ENCODE measurements at regions not wholly inside any gene's neighbourhood (a gene's known extent, or its start where the extent isn't known, plus 50 kb on each side); places are given as distances from the start of the nearest gene placed in this dataset.
"Not testable (repeated sequence)": the region's sequence is repeated elsewhere in the genome, so short reads cannot be mapped to it uniquely, and the experiment has no call there.

- not testable (repeated sequence) for DNase-seq (ENCODE audit: low spot score)
These were observed 79.5 kb upstream of the ABCD2 start for GRCh38 chr12:39699079-39699478.

- no peak for DNase-seq (ENCODE audit: low spot score)
These were observed 77.5 kb upstream of the ABCD2 start for GRCh38 chr12:39697108-39697507.

GRCh38 chr12:39692258-39692853, 72.8 kb upstream of the ABCD2 start:
- DNase-seq (ENCODE audit: low spot score): peak; percentile 20

DNA sequence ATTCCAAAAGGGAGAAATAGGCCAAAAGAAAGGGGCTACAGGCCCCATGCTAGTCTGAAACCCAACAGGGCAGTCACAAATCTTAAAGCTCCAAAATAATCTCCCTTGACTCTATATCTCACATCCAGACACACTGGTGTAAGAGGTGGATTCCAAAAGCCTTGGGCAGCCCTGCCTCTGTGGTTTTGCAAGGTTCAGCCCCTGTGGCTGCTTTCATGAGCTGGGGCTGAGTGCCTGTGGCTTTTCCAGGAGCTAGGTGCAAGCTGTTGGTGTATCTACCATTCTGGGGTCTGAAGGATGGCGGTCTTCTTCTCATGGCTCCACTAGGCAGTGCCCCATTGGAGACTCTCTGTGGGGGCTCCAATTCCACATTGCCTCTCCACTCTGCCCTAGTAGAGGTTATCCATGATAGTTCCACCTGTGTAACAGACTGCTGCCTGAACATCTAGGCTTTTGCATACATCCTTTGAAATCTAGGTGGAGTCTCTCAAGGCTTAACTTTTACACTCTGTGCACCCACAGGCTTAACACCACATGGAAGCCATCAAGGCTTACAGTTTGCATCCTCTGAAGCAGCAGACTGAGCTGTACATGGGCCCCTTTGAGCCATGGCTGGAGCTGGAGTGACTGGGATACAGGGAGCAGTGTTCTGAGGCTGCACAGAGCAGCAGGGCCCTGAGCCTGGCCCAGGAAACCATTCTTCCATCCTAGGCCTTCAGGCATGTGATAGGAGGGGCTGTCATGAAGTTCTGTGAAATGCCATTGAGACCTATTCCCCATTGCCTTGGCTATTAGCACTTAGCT, 66.5 kb upstream of the ABCD2 start:
- DNase-seq (ENCODE audit: low spot score): no peak

GRCh38 chr12:39682689-39683477, 63.3 kb upstream of the ABCD2 start:
- no peak for DNase-seq (ENCODE audit: low spot score)

DNA sequence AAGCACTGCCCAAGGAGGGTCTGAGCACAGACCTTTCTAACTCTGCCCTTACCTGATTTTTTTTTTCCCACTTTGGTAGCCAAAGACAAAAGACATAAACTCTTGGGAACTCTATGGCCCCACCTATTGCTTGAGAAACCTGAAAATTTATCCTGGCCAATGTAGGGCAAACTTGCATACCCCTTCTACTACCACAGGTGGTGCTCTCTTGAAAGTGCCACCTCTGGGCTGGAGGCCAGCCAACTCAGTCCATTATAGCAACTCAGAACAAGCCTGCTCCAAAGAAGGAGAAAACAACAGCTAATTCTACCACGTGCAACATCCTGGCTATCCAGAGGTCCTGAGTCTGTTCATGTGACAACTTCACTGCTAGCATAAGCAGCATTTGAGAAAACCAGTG, 55.7 kb upstream of the ABCD2 start:
- peak; percentile 4 for DNase-seq (ENCODE audit: low spot score)

DNA sequence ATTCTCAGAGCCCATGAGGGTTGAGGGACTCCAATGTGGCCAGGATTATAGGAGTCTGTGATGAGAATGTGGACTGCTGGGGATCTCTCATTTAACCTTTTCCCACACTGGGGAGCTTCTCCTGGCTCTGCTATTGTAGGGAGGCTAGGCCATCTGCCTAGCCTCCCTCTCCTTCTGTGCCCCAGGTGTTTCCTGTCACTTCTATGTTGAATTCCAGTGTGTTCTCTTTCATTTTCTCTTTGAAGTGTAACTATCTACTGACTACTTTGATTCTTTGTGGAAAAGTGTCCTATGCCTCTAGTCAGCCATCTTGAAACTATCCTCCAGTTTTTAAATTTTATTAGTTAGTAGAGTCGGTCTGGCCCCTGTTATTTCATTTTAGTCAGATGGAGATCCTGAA, 53.4 kb upstream of the ABCD2 start:
- no peak for DNase-seq (ENCODE audit: low spot score)

- no peak for DNase-seq (ENCODE audit: low spot score)
These were observed 52.6 kb upstream of the ABCD2 start for GRCh38 chr12:39671898-39672875.

DNA sequence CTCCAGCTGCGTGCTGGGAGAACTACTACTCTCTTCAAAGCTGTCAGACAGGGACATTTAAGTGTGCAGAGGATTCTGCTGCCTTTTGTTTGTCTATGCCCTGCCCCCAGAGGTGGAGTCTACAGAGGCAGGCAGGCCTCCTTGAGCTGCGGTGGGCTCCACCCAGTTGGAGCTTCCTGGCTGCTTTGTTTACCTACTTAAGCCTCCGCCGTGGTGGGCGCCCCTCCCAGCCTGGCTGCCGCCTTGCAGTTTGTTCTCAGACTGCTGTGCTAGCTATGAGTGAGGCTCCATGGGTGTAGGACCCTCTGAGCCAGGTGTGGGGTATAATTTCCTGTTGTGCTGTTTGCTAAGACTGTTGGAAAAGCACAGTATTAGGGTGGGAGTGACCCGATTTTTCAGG, 49.9 kb upstream of the ABCD2 start:
- not testable (repeated sequence) for DNase-seq (ENCODE audit: low spot score)
